Epidermal melanocyte (primary cell): ENCODE measurements at regions not wholly inside any gene's neighbourhood (a gene's known extent, or its start where the extent isn't known, plus 50 kb on each side); places are given as distances from the start of the nearest gene placed in this dataset.
A peak's percentile ranks its signal among the peaks of the same experiment; 100 is the strongest.
"Not testable (repeated sequence)": the region's sequence is repeated elsewhere in the genome, so short reads cannot be mapped to it uniquely, and the experiment has no call there.

Experiments
- DNase-seq: peaks from one replicate; pipeline ENCODE4 v3.0.0; 2011; ENCODE audit warnings: low spot score; ENCODE audit not compliant: insufficient read length

DNA sequence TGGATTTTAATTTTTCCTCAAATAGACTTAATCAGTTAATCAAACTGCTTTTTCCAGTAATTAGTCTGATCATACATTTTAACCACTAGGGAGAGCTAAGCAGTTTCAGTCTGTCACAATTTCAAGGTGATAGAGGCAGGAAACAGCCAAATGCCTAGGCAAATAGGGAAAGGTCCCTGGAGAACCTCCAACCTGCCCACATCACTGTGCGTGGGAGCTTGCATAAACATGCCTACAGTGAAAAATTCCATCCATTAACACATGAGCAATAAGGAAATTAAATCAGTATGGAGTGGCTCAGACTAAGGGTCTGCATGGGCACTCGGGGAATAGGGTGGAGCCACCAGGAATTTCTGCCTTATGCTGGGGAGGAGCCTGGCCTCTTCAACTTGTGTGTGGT is 74.6 kb downstream of the AASDHPPT start:
- no peak for DNase-seq

- peak; percentile 78 for DNase-seq
Observed at GRCh38 chr11:106152824-106153223, 75.4 kb downstream of the AASDHPPT start.

DNA sequence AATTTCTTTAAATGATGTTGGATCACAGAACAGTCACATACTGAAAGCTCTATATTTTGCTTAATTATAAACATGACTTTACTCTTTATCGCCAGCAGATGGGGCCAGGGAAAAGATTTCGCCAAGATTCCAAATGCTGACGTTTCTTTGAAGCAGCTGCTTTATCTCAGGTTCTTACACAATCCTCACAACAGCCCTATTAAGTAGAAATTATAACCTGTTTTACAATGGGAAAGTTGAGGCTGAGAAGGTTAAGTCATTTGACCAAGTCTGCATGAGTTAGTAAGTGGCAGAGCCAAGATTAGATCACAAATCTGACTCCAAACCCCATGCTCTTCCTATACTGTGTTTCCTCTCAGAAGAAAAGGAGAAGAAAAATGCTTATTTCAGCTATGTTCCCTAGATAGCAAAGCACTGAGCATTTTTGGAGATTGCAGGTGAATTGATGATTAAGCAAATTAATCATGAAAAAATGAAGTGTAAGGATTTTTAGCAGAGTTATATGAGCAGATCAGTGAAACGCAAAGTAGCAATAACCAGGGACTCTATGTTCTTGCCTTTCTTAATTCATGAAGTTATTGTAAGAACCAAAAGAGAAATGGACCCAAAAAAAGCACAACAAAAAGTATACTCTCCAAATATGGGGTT is 79.0 kb downstream of the AASDHPPT start:
- peak; percentile 35 for DNase-seq

GRCh38 chr11:106158406-106158805 is 80.9 kb downstream of the AASDHPPT start:
- no peak for DNase-seq

GRCh38 chr11:106159836-106160235 is 82.4 kb downstream of the AASDHPPT start:
- no peak for DNase-seq

DNA sequence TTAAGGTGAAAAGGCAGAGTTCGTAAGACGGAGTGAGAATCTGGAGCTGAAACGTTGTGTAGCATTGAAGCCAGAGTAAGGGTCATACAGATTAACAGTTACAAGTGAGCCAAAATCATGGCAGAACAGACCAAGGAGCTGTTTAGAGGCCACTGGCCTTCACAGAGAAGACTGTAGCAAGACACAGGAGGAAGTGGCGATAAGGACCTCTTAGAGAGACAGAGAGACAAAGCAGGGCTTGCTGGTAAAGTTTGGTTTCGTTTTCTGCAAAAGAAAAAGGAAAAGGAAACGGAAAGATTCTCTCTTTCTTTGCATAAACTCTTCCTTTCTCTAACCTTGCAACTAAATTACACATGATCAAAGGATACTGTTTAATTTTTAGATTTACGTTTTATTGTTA is 83.0 kb downstream of the AASDHPPT start:
- DNase-seq, result no peak

DNA sequence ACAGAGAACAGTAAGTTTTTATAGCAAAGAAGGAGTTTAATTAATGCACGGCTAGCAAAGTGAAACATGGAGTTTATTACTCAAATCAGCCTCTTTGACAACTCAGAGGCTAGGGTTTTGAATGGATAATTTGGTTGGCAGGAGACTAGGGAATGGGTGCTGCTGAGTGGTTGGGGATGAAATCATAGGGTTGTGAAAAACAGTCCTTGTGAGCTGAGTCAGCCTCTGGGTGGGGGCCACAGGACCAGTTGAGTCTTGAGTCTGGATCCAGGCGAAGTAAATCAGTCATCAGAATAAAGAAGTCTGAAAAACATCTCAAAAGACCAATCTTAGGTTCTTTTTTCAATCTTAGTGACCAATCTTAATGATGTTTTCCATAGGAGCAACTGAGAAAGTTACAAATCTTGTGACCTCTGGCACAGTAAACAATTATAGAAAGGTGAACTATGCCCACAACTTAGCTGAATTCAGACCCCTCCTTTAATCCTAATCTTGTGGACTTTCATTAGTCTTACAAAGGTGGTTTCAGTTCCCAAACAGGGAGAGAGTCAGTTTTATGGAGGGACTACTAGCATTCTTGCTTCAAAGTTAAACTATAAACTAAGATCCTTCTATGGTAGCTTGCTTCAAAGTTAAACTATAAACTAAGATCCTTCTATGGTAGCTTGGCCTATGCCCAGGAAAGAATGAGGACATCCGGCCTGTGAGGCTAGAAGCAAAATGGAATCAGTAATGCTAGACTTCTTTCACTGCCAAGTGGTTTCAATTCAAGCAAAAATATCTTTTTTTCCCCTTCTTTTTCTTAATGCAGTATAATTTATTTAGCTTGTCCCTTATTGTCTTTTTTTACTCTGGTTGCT is 84.5 kb downstream of the AASDHPPT start:
- DNase-seq, result no peak

DNA sequence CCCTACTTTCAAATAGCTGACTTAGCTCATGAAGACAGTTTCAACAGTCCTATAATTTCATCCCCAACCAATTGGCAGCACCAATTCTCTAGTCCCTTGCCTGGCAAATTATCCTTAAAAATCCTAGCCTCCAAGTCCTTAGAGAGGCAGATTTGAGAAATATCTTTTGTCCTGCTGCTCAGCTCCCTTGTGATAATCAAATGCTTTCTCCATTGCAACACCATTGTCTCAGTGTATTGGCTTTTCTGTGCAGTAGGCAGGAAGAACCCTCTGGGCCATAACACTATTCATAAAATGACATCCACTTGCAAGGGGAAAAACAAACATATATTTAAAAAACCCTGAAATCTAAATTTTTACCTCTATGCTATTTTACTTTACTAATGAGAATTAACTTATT is 89.6 kb downstream of the AASDHPPT start:
- DNase-seq, result no peak

DNA sequence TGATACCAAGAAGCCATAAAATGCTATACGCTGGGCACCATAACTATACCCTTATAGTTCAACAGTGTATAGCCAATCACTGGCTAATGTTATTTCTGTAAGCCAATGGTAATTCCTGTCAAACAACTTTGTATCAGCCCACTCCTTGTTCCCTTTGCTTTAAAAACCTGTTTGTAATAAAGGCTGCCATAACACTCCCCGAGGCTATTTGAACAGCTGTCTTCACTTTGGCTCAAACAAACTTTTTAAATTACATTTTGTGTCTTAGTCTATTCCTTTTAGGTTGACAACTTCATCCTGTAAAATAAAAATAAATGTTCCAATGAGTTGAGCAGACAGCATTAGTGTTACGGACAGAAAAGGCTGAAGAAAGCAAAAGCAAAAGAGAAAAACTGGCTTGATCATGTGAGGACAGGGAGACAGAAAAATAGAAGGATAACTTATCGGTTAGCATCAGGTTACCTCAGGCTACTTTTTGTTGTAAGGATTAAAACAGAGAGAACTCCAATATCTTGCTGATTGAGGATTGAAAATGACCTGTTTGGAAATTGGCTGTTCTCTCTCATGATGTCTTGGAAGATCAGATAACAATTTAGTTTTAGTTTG is 95.0 kb downstream of the AASDHPPT start:
- no peak for DNase-seq

- no peak for DNase-seq
Observed at GRCh38 chr11:106173291-106173690, 95.8 kb downstream of the AASDHPPT start.

- not testable (repeated sequence) for DNase-seq
Observed at GRCh38 chr11:106174003-106174402, 96.5 kb downstream of the AASDHPPT start.

GRCh38 chr11:106176817-106177216 is 99.4 kb downstream of the AASDHPPT start:
- no peak for DNase-seq

DNA sequence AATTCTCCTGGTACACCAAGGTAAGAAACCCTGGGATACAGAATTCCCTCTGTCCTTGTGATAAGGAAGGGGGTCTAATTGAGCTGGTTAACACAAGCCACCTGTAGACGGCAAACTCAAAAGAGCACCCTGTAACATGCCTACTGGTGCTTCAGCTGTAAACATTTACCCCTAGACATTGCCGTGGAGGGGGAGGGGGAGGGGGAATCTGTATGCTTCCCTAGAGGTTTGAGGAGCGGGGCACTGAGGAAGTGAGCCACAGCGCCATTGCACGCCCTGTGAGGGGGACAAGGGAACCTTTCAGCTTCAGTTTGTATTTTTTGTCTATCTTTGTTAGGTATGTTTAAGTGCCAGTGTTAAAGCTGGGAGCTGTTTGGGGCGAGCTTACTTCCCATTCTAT is 99.8 kb downstream of the AASDHPPT start:
- no peak for DNase-seq

DNA sequence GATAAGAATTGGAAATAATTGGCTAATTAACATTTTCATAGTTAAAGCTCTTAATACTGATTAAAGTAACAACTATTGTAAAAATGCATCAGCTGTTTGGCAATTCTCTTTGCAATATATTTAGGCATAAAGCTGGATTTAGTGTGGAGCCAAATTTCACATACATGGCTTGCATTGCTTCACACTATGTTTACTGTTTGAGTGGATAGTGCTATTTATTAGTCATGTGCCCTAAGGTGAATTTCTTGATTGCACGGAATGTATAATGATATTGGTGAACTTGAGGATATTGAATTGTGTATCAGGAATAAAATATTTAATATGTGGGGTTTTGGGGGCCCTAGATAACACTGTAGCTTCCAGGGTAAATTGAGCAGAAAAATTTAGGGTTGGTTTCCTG is 100.9 kb downstream of the AASDHPPT start:
- no peak for DNase-seq

GRCh38 chr11:106179048-106179447 is 101.6 kb downstream of the AASDHPPT start:
- DNase-seq, result no peak

- no peak for DNase-seq
Observed at GRCh38 chr11:106186630-106187029, 109.2 kb downstream of the AASDHPPT start.

DNA sequence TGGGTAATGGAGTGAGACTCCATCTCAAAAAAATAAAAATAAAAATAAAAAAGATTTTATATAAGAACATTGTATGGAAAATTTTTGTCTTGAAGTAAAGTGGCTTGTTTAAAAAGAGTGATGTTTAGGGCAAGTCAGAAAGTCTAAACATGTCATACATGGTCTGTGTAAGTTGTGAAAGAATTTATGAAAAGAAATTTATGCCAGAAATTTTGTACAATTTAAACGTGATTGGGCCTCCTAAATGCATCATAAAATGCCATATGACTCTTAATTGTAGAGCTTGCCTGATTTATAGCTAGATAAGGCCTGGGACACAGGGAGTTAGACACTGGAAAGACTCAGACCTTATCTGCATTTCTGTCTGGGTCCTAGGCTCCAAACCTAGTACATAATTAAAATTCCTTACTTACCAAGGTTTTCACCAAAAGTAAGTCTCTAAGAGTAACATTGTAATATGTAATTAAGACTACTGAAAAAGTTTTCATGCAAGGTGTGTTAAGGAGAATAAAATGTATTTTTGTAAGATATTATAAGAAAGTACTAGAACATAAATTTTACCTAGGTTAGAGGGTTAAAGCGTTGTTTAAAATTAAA is 110.5 kb downstream of the AASDHPPT start:
- no peak for DNase-seq

DNA sequence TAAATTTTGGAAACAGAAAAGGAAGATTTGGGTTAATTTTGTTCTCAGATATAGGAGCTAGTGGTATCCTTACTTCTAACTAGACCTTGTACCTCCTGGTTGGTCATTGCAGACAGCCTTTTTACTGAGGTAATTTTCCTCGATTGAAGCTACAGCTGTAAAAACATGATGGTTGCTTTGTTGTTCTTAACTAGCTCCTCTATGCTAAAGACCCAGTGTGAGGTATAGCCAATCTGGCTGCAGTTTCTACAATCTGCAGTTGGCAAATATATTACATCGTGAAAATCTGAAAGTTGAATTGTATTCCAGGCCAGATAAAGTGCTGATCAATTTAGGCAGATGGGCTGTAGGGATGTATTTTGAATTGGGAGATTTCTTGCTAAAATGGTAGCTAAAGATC is 116.5 kb downstream of the AASDHPPT start:
- DNase-seq, result no peak

DNA sequence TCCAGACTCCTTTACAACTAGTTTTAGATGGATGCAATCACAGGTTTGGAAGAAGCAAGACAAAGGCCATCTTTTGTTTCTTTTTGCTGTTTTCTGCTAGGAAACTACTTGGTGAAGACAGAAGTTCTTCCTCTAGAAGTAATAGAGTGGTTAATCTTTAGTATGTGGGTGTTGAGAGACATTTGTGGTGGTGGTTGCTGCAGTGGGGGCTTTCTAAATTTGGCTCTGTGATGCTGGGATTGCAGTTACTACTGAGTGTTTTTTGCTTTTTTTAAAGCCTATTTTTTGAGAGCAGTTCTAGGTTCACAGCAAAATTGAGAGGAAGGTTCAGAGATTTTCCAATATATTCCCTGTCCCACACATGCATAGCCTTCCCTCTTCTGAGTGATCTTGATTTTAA is 120.0 kb downstream of the AASDHPPT start:
- no peak for DNase-seq

DNA sequence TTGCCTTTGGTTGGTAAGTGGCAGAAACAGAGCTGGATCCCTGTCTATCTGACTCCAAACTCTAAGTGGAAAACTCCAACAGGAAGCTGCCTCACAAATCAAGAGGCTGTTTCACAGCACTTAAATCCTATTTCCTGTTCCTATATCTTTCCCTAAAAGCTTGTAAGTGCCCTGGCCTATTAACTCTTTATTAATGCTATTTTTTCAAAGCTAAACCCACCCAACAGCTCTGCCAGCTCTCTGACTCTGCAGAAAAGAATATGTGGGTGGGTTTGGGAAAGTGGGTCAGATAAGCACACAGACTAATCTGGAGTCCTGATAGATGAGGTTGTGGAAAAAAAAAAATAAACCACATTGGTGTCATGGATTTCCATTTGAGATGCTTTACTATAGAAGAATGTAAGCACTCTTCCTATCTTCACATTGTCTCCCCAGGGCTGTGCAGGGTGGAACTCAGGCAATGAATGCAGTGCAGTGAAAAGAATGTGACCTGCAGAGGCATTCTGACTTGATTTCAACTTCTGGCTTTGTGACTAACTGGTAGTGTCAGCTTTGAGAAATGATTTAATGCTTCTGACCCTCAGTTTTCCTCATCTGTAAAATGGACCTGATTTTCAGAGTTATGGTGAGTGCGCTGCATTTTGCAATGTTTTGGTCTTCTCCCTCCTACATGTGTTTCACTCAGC is 125.6 kb downstream of the AASDHPPT start:
- no peak for DNase-seq

DNA sequence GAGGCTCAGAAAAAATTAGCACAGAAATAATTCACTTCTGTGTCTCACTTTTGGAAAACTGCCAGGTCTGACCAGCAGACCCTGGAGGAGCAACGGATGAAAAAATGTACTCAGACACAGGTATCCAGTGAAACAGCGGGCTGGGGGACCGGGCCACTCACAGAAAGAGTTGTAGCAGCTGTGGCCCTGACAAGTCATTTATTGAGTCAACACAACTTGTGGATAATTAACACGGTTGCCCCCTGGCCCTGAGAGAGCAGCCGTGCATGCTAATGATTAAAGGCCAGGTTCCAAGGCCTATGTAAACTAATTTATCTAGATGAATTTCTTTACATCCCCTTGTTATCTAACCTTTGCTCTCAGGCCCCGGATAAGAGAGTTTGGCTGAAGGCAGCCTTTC is 131.3 kb downstream of the AASDHPPT start:
- DNase-seq, result no peak

DNA sequence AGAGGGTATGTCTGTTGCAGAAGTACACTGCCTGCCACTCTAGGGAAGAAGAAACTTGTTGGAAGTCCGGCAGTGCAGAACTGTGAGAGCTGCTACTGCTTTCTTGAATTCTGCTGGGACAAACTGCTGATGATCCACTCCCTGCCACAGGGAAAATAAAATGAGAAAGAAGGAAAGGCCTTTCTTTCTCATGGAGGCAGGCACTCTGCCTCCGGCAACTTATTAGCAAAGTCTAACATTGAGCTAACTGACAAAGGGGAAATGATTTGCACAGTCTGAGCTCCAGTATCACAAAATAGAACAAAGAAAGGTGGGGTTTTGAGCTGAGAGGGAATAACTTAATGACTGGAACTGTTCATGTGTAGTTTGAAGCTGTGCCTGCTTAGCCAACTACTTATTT is 134.6 kb downstream of the AASDHPPT start:
- DNase-seq, result no peak
